GM12874 (cell line): ENCODE measurements at regions not wholly inside any gene's neighbourhood (a gene's known extent, or its start where the extent isn't known, plus 50 kb on each side); places are given as distances from the start of the nearest gene placed in this dataset.

ENCODE experiments used
- CTCF ChIP-seq: IDR thresholded peaks from 2 replicates; pipeline ENCODE4 v1.5.1; 2011; ENCODE audit warnings: low read depth, mild to moderate bottlenecking, control low read depth, low read length, moderate library complexity; ENCODE audit not compliant: insufficient read depth

- TF ChIP-seq CTCF: no peak
Observed at GRCh38 chr6:16985513-16986284, 116.2 kb upstream of the STMND1 start.

- no peak for TF ChIP-seq CTCF
Observed at GRCh38 chr6:16982807-16983206, 119.0 kb upstream of the STMND1 start.

- no peak for TF ChIP-seq CTCF
Observed at GRCh38 chr6:16979677-16980370, 122.0 kb upstream of the STMND1 start.

GRCh38 chr6:16978686-16979085, 123.2 kb upstream of the STMND1 start:
- no peak for TF ChIP-seq CTCF

GRCh38 chr6:16976385-16977183, 125.3 kb upstream of the STMND1 start:
- no peak for TF ChIP-seq CTCF

- TF ChIP-seq CTCF: no peak
Observed at GRCh38 chr6:16974704-16975359, 127.0 kb upstream of the STMND1 start.

GRCh38 chr6:16974387-16974673, 127.5 kb upstream of the STMND1 start:
- TF ChIP-seq CTCF: no peak
